ENCODE measurements at regions not wholly inside any gene's neighbourhood (a gene's known extent, or its start where the extent isn't known, plus 50 kb on each side); places are given as distances from the start of the nearest gene placed in this dataset.

DNA sequence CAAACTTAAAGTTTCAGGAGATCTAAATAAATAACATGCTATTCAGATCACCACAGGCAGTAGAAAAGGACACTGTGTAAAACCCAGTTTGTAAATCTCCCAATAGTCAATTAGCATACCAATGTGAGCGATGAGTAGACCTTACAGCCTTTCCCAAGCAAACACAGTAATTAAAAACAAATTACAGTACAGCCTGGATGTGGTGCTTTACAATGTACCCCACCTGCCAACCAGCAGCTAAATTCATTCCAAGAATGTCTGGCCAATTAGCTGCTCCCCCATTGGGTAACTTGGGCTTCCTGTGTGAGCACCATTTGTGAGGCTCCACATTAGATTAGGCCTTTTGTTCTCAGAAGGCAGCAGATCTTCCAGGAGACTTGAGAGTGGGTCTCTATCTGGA is 635.0 kb downstream of the TBL1XR1 start:
- Histone ChIP-seq H3K4me1 (ENCODE audit: insufficient read depth) (no peaks in the 10 kb centered on the region), H3K4me3 (no peak overlapping the region), H3K9me2 (ENCODE audit: insufficient read depth) (no peaks in the 10 kb centered on the region; the same call in 1 of the 2 replicates), H3K4me2 (ENCODE audit: unreplicated experiment) (no peak overlapping the region), H3K27me3 (replicated peaks; ENCODE audit: insufficient read depth) (no peaks in the 10 kb centered on the region), H3F3A (ENCODE audit: insufficient read depth) (no peaks in the 10 kb centered on the region), H3K79me2 (ENCODE audit: insufficient read depth) (no peaks in the 10 kb centered on the region), H3K36me3 (ENCODE audit: low read depth) (no peaks in the 10 kb centered on the region), H3K27ac (no peak overlapping the region), H3K9me3 (ENCODE audit: low read depth) (no peaks in the 10 kb centered on the region), H4K20me1 (ENCODE audit: insufficient read depth) (no peaks in the 10 kb centered on the region), H2AFZ (no peak overlapping the region), H3K9ac (no peak overlapping the region)
- DNase-seq, result no peak
- in situ Hi-C loops (cut with MboI), result no loop called here
- no peak for TF ChIP-seq EZH2 (IDR thresholded peaks at IDR 0.05; ENCODE audit: insufficient read depth, poor library complexity, severe bottlenecking)
- WGBS, 2 experiments (ENCODE audit: low coverage in 1 of 2, low lambda C conversion rate in 2 of 2, missing lambda C conversion rate in 2 of 2), result 90 to 93% methylated on average over 1 of the region's 1 CpG

GRCh38 chr3:176561826-176562225 is 635.5 kb downstream of the TBL1XR1 start:
- H3K27ac ChIP-seq, result no peak overlapping the region
- no peaks in the 10 kb centered on the region for H3F3A ChIP-seq (ENCODE audit: insufficient read depth)
- WGBS, 2 experiments (ENCODE audit: low coverage in 1 of 2, low lambda C conversion rate in 2 of 2, missing lambda C conversion rate in 2 of 2), result 25 to 27% methylated on average over 3 of the region's 3 CpGs
- H3K9me3 ChIP-seq (ENCODE audit: low read depth), result no peaks in the 10 kb centered on the region
- no peak for DNase-seq
- no peak overlapping the region for H3K4me2 ChIP-seq (ENCODE audit: unreplicated experiment)
- no peaks in the 10 kb centered on the region for H3K36me3 ChIP-seq (ENCODE audit: low read depth)
- no peaks in the 10 kb centered on the region for H3K9me2 ChIP-seq (ENCODE audit: insufficient read depth)
- TF ChIP-seq EZH2phosphoT487 (IDR thresholded peaks at IDR 0.05; ENCODE audit: insufficient read depth, low read depth) (no peak), EZH2 (IDR thresholded peaks at IDR 0.05; ENCODE audit: insufficient read depth, poor library complexity, severe bottlenecking) (no peak)
- H3K9ac ChIP-seq, result no peak overlapping the region
- H2AFZ ChIP-seq, result no peak overlapping the region
- in situ Hi-C loops (cut with MboI), result no loop called here
- H3K79me2 ChIP-seq (ENCODE audit: insufficient read depth), result no peaks in the 10 kb centered on the region
- H4K20me1 ChIP-seq (ENCODE audit: insufficient read depth), result no peaks in the 10 kb centered on the region
- H3K4me3 ChIP-seq, result no peak overlapping the region
- no peaks in the 10 kb centered on the region for H3K27me3 ChIP-seq (replicated peaks; ENCODE audit: insufficient read depth)
- H3K4me1 ChIP-seq (ENCODE audit: insufficient read depth), result no peaks in the 10 kb centered on the region

GRCh38 chr3:176554791-176555654 is 642.3 kb downstream of the TBL1XR1 start:
- 75 to 78% methylated on average over 10 of the region's 10 CpGs for WGBS, 2 experiments (ENCODE audit: low coverage in 1 of 2, low lambda C conversion rate in 2 of 2, missing lambda C conversion rate in 2 of 2)
- Histone ChIP-seq H3K9ac (no peak overlapping the region), H3K27ac (no peak overlapping the region), H3K9me2 (ENCODE audit: insufficient read depth) (no peaks in the 10 kb centered on the region), H3K9me3 (ENCODE audit: low read depth) (no peaks in the 10 kb centered on the region), H2AFZ (no peak overlapping the region), H4K20me1 (ENCODE audit: insufficient read depth) (no peaks in the 10 kb centered on the region), H3F3A (ENCODE audit: insufficient read depth) (no peaks in the 10 kb centered on the region), H3K79me2 (ENCODE audit: insufficient read depth) (no peaks in the 10 kb centered on the region), H3K4me3 (no peak overlapping the region), H3K36me3 (ENCODE audit: low read depth) (no peaks in the 10 kb centered on the region), H3K4me1 (ENCODE audit: insufficient read depth) (no peaks in the 10 kb centered on the region), H3K4me2 (ENCODE audit: unreplicated experiment) (no peak overlapping the region), H3K27me3 (replicated peaks; ENCODE audit: insufficient read depth) (no peaks in the 10 kb centered on the region)
- DNase-seq, result no peak
- TF ChIP-seq EZH2 (IDR thresholded peaks at IDR 0.05; ENCODE audit: insufficient read depth, poor library complexity, severe bottlenecking), result no peak
- TF ChIP-seq EZH2phosphoT487 (IDR thresholded peaks at IDR 0.05; ENCODE audit: insufficient read depth, low read depth), result no peak
- in situ Hi-C loops (cut with MboI), result no loop called here

DNA sequence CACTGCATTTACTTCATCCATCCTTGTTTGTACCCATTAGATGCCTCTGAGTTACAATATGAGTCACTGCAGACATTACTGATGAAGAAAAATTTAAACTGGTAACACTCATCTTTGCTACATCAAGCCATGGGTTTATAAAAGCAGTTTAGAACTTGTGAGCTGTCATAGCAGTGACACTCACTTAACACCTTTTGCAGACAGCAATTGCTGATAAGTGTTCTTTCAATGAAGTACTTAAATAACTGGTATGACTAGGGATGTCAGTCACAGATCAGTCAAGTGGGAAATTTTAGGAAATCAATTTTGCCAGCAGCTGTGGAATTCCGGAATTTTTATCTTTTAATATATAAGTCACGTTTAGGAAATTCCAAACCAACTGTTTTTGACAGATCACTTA is 643.0 kb downstream of the TBL1XR1 start:
- H3K4me3 ChIP-seq, result no peak overlapping the region
- no peaks in the 10 kb centered on the region for H3K27me3 ChIP-seq (replicated peaks; ENCODE audit: insufficient read depth)
- H3K27ac ChIP-seq, result no peak overlapping the region
- no peaks in the 10 kb centered on the region for H3K36me3 ChIP-seq (ENCODE audit: low read depth)
- no peak overlapping the region for H3K9ac ChIP-seq
- H3K4me1 ChIP-seq (ENCODE audit: insufficient read depth), result no peaks in the 10 kb centered on the region
- peak; percentile 1 for DNase-seq
- TF ChIP-seq EZH2 (IDR thresholded peaks at IDR 0.05; ENCODE audit: insufficient read depth, poor library complexity, severe bottlenecking), result no peak
- TF ChIP-seq EZH2phosphoT487 (IDR thresholded peaks at IDR 0.05; ENCODE audit: insufficient read depth, low read depth), result no peak
- 58 to 78% methylated on average over 2 of the region's 2 CpGs for WGBS, 2 experiments (ENCODE audit: low coverage in 1 of 2, low lambda C conversion rate in 2 of 2, missing lambda C conversion rate in 2 of 2)
- H3F3A ChIP-seq (ENCODE audit: insufficient read depth), result no peaks in the 10 kb centered on the region
- no peak overlapping the region for H2AFZ ChIP-seq
- H3K79me2 ChIP-seq (ENCODE audit: insufficient read depth), result no peaks in the 10 kb centered on the region
- in situ Hi-C loops (cut with MboI), result no loop called here
- no peaks in the 10 kb centered on the region for H3K9me3 ChIP-seq (ENCODE audit: low read depth)
- no peak overlapping the region for H3K4me2 ChIP-seq (ENCODE audit: unreplicated experiment)
- H3K9me2 ChIP-seq (ENCODE audit: insufficient read depth), result no peaks in the 10 kb centered on the region
- no peaks in the 10 kb centered on the region for H4K20me1 ChIP-seq (ENCODE audit: insufficient read depth)
